ENCODE measurements at regions not wholly inside any gene's neighbourhood (a gene's known extent, or its start where the extent isn't known, plus 50 kb on each side); places are given as distances from the start of the nearest gene placed in this dataset.

DNA sequence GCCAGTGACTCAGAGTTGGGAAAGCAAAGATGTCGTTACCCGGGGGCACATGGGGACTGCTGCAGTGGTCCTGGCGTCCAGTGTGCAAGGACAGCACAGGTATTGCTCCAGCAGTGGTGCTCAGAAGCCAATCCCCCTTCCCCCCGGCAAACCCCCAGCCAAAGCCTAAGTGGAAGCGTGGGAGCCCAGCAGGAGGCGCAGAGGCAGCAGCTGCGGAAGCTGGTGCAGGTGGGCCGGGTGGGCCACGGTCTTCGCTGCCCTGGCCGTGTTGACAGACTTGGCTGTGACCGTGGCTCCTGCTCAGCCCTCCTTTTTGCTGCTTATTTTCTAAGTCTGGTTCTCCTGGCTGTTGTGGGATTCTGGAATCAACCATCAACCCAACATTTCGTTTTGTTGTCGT, 369.8 kb upstream of the ST6GAL2 start:
- DNase-seq, result no peak

DNA sequence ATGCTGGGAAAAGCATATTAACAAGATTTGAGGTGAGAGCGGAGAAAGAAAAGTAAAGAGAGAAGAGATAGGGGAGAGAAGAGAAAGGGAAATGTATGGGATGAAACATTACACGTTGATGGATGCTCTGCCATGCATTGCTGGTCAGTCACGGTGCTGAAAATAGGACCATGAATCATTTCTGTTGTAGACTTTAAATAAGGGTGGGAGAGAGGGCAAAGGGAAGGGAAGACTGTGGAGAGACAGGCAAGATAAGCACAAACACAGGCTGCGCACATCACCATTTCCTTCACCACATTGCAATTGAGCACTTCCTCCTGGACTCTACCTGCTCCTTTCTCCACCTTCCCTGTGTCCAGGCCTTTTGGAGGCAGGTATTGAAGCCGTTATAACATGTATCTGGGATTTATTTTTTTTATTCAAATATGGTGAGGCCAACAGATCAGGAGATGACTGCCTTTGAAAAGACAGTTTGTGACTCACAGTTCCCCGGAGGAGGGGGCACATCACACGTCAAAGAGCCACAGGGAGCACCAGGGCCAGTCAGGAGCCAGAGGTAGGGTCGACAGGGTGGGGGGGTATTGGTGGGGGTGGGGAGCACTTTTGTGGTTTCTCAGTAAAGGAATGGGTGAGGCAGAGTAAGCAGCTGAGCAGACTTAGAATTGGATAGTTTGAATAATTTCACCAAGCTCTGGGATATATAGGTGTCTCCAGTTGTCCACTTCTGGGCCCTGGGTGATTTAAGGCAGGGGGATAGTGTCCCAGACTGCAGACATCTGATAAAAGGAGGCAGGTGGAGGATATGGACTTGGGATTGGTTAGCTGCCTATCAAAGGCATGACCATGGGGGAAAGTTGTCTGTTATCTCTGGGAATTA, 372.8 kb upstream of the ST6GAL2 start:
- DNase-seq, result no peak

GRCh38 chr2:107259408-107260195, 373.6 kb upstream of the ST6GAL2 start:
- DNase-seq, result no peak

DNA sequence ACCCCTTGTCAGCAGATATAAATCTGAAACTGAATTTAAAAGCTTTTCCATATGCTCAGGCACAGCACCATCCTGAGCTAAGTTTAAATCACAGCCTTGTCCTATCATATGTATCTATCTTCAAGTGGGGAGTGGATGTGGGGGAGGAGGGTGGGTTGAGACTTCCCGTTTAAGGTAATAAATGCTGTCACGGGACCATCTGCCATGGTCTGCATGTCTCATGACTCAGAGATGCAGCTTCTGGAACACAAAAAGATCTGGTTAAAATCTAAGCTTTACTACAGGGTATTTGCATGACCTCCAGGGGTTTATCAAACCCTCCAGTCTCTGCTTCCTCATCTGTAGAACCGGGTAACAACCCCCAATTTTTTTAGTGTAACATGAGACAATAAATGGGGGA, 377.7 kb upstream of the ST6GAL2 start:
- no peak for DNase-seq

- no peak for DNase-seq
These were observed 378.2 kb upstream of the ST6GAL2 start for GRCh38 chr2:107264184-107264583.

DNA sequence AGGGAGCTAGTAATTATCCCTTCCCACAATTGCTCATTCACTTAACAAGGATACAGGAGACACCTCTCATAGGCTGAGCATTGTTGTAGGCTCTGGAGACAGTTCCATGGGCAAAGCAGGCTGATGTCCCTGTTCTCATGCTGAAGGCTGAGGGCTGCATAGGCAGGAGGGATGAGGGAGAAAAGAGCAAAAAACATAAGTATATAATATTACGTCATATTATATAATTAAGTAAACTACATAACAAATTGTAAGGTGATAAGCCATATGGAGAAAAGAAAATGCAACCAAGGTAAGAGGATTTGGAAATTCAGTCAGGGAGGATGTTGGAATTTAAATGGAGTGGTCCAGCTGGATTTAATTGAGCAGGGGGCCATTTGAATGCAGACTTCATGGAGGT, 380.6 kb upstream of the ST6GAL2 start:
- no peak for DNase-seq

DNA sequence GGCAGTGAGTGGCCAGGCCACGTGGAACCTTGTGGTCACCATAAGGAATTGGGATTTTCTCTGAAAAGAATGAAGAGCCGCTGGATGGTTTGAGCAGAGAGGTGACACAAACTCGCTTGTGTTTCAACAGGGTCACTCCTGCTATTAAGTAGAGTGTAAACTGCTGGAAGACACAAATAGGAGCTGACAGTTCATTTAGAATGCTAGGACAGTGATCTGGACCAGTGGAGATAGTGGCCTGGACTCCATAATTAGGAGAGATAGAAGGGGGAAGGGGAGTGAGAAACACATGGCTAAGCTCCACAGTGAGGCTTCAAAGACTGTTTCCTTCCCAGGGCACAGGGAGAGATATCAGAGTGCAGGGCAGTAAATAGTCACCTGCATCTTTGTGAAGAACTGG, 381.1 kb upstream of the ST6GAL2 start:
- no peak for DNase-seq

GRCh38 chr2:107276034-107276433, 390.1 kb upstream of the ST6GAL2 start:
- DNase-seq, result no peak

GRCh38 chr2:107278672-107279071, 392.7 kb upstream of the ST6GAL2 start:
- DNase-seq, result no peak

GRCh38 chr2:107281637-107282036, 395.7 kb upstream of the ST6GAL2 start:
- DNase-seq, result no peak

GRCh38 chr2:107282135-107282534, 396.2 kb upstream of the ST6GAL2 start:
- DNase-seq, result no peak

DNA sequence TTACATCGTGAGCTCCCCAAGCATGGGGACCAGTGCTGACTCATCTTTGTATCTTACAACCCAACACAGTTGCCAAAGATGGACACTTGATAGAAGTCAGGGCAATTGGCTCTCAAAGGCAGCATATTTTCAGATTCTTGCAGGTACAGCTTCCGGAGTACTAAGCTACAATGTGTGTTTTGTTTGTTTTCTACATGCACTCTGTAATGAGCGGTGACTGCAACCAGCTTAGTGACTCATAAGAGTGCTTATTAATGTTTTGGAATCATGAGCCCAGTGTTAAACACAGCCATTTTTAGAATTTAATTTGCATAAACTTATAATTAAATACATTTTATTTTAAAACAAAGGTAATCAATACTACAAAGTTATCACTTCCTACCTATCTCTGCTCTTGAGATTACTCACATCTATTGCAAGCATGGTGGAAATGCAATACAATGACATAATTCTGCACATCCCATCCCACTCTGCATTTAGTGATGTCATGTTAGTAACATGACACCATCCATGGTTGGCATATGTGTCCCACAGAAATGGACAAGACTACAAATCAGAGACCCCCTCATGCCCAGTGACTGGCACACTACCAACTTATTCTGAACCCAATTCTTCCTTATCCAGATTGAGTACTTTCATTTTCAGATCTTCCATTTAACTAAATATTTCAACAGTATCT, 399.8 kb upstream of the ST6GAL2 start:
- DNase-seq, result no peak

DNA sequence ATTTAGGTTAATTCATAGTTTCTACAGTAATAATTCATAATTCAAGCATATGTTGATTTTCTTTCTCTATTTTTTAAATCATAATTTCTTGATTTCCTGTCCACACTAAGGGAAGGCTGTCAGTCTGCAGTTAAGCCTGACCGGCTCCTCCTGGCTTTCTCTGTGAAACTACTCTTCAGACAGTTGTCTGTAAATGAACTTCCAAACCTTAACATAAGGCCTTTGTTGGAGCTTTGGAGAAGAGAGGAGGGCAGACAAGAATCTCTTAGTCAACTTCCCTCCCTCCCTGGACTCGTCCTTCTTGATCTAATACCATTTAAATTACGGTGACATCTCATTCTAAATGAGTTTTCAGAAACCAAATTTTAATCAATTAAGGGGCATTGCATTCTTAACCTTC, 404.1 kb upstream of the ST6GAL2 start:
- DNase-seq, result no peak

- DNase-seq, result no peak
These were observed 418.0 kb upstream of the ST6GAL2 start for GRCh38 chr2:107303964-107304363.

- no peak for DNase-seq
These were observed 420.0 kb upstream of the ST6GAL2 start for GRCh38 chr2:107305966-107306365.

DNA sequence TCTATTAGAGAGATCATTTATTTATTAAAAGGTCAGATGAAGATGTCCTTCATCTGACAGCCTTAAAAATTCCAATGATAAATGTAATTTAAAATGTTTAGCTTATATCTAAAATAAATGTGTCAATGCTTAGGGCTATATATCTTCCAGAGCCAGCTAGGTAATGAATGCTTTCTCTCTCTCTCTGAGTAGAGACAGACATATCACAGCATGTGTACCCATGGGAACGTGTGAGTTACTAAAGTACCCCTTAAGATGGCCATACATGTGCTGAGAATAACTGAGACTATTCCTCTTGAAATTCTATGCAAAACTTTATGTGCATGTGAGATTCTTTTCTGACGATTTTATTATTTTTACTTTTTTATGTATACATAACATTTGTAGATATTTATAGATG, 420.9 kb upstream of the ST6GAL2 start:
- DNase-seq, result no peak

GRCh38 chr2:107308835-107309234, 422.9 kb upstream of the ST6GAL2 start:
- DNase-seq, result no peak

- DNase-seq, result no peak
These were observed 426.3 kb upstream of the ST6GAL2 start for GRCh38 chr2:107312240-107312639.

GRCh38 chr2:107313316-107313715, 427.3 kb upstream of the ST6GAL2 start:
- no peak for DNase-seq

GRCh38 chr2:107320881-107321280, 434.9 kb upstream of the ST6GAL2 start:
- DNase-seq, result no peak

GRCh38 chr2:107322416-107322815, 436.4 kb upstream of the ST6GAL2 start:
- no peak for DNase-seq

GRCh38 chr2:107323946-107324565, 438.1 kb upstream of the ST6GAL2 start:
- no peak for DNase-seq
